Ascending aorta (tissue), 2 donors: ENCODE measurements at regions not wholly inside any gene's neighbourhood (a gene's known extent, or its start where the extent isn't known, plus 50 kb on each side); places are given as distances from the start of the nearest gene placed in this dataset.

Experiments used
- DNase-seq, 2 donors: peaks; one replicate each; pipeline ENCODE4 v3.0.0-alpha.2; 2019; ENCODE audit warnings: low spot score in 2 of 2
- H3K27ac ChIP-seq, 2 donors: fragments of 200-600 bp; sonication (generic); one replicate each; pipeline ENCODE4 v1.5.1; 2016 to 2017; ENCODE audit warnings: mild to moderate bottlenecking in 1 of 2
- H3K27me3 ChIP-seq: fragments of 200-600 bp; sonication (generic); one replicate; pipeline ENCODE4 v1.5.1; 2017
- H3K36me3 ChIP-seq, 2 donors: fragments of 200-600 bp; sonication (generic); one replicate each; pipeline ENCODE4 v1.5.1; 2016
- H3K4me1 ChIP-seq, 2 donors: fragments of 200-600 bp; sonication (generic); one replicate each; pipeline ENCODE4 v1.5.1; 2016 to 2017; ENCODE audit warnings: mild to moderate bottlenecking in 1 of 2
- H3K4me3 ChIP-seq, 2 donors: fragments of 200-600 bp; sonication (generic); one replicate each; pipeline ENCODE4 v1.5.1; 2016 to 2017; ENCODE audit warnings: mild to moderate bottlenecking in 1 of 2
- H3K9me3 ChIP-seq, 2 donors: fragments of 200-600 bp; sonication (generic); one replicate each; pipeline ENCODE4 v1.5.1; 2016
- intact Hi-C: fragments of 100-400 bp; cut with DNase I; formaldehyde crosslinking; loops from one replicate; pipeline ENCODE4 v1.15.1; 2023
- TF ChIP-seq, protein P1 (sequence below), 3 experiments: fragments of 200-600 bp in 2 of 3; fragments of 450-650 bp in 1 of 3; sonication (generic) in 2 of 3; IDR thresholded peaks; one replicate each; pipeline ENCODE4 v1.5.1; 2016 to 2019; ENCODE audit warnings: antibody characterized with exemption in 3 of 3, mild to moderate bottlenecking in 1 of 3, moderate library complexity in 1 of 3

- TF ChIP-seq, protein P1, sequence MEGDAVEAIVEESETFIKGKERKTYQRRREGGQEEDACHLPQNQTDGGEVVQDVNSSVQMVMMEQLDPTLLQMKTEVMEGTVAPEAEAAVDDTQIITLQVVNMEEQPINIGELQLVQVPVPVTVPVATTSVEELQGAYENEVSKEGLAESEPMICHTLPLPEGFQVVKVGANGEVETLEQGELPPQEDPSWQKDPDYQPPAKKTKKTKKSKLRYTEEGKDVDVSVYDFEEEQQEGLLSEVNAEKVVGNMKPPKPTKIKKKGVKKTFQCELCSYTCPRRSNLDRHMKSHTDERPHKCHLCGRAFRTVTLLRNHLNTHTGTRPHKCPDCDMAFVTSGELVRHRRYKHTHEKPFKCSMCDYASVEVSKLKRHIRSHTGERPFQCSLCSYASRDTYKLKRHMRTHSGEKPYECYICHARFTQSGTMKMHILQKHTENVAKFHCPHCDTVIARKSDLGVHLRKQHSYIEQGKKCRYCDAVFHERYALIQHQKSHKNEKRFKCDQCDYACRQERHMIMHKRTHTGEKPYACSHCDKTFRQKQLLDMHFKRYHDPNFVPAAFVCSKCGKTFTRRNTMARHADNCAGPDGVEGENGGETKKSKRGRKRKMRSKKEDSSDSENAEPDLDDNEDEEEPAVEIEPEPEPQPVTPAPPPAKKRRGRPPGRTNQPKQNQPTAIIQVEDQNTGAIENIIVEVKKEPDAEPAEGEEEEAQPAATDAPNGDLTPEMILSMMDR (IDR thresholded peaks at IDR 0.05): no peak
- no peak overlapping the region for H3K27ac ChIP-seq
- H3K9me3 ChIP-seq: no peaks in the 10 kb centered on the region
- no peaks in the 10 kb centered on the region for H3K27me3 ChIP-seq
- intact Hi-C loops: no loop called here
- H3K4me3 ChIP-seq: no peak overlapping the region
- no peak for DNase-seq
- no peaks in the 10 kb centered on the region for H3K36me3 ChIP-seq
- no peaks in the 10 kb centered on the region for H3K4me1 ChIP-seq
These were observed 885.1 kb upstream of the CADM2 start for GRCh38 chr3:84073664-84074063.

- TF ChIP-seq, protein P1 (IDR thresholded peaks at IDR 0.05): no peak
- H3K36me3 ChIP-seq: no peaks in the 10 kb centered on the region
- H3K27me3 ChIP-seq: no peaks in the 10 kb centered on the region
- no peaks in the 10 kb centered on the region for H3K4me1 ChIP-seq
- no peak overlapping the region for H3K4me3 ChIP-seq
- intact Hi-C loops: no loop called here
- no peak for DNase-seq
- H3K27ac ChIP-seq: no peak overlapping the region
- H3K9me3 ChIP-seq: no peaks in the 10 kb centered on the region
These were observed 884.0 kb upstream of the CADM2 start for GRCh38 chr3:84074767-84075166.

GRCh38 chr3:84077479-84077878 is 881.3 kb upstream of the CADM2 start:
- intact Hi-C loops: no loop called here
- no peak overlapping the region for H3K4me3 ChIP-seq
- no peak overlapping the region for H3K27ac ChIP-seq
- no peaks in the 10 kb centered on the region for H3K36me3 ChIP-seq
- H3K4me1 ChIP-seq: no peaks in the 10 kb centered on the region
- no peaks in the 10 kb centered on the region for H3K9me3 ChIP-seq
- DNase-seq: no peak
- TF ChIP-seq, protein P1 (IDR thresholded peaks at IDR 0.05): no peak
- no peaks in the 10 kb centered on the region for H3K27me3 ChIP-seq

GRCh38 chr3:84082726-84083125 is 876.1 kb upstream of the CADM2 start:
- intact Hi-C loops: no loop called here
- Histone ChIP-seq H3K4me3 (no peak overlapping the region), H3K9me3 (peaks cover 0 to 3% of the 10 kb centered on the region in 2 donors), H3K27me3 (no peaks in the 10 kb centered on the region), H3K36me3 (no peaks in the 10 kb centered on the region), H3K4me1 (no peaks in the 10 kb centered on the region), H3K27ac (no peak overlapping the region)
- TF ChIP-seq, protein P1 (IDR thresholded peaks at IDR 0.05): no peak
- DNase-seq: no peak

GRCh38 chr3:84092907-84093306 is 865.9 kb upstream of the CADM2 start:
- DNase-seq: no peak
- no peaks in the 10 kb centered on the region for H3K4me1 ChIP-seq

More at GRCh38 chr3:84092907-84093306, 865.9 kb upstream of the CADM2 start:
- no peaks in the 10 kb centered on the region for H3K27me3 ChIP-seq
- H3K4me3 ChIP-seq: no peak overlapping the region
- intact Hi-C loops: no loop called here
- TF ChIP-seq, protein P1 (IDR thresholded peaks at IDR 0.05): no peak
- H3K36me3 ChIP-seq: no peaks in the 10 kb centered on the region
- H3K9me3 ChIP-seq: no peaks in the 10 kb centered on the region
- no peak overlapping the region for H3K27ac ChIP-seq
